Pancreas (tissue), 10 donors: ENCODE measurements at regions not wholly inside any gene's neighbourhood (a gene's known extent, or its start where the extent isn't known, plus 50 kb on each side); places are given as distances from the start of the nearest gene placed in this dataset.

Experiments
- ATAC-seq, 4 donors: fragments of 200-7000 bp; cut with Tn5 transposase; one replicate each; pipeline versions ENCODE4 v1.8.0 to v1.9.1; 2020; ENCODE audit warnings: mild to moderate bottlenecking in 4 of 4, moderate library complexity in 4 of 4
- DNase-seq, 6 donors: peaks; one replicate each; pipeline ENCODE4 v3.0.0-alpha.2; 2020
- FAIRE-seq: peaks from 2 replicates; lab custom pipeline; 2012; peaks lifted over from hg19 to GRCh38; lab: Jason Lieb, UNC
- H3K27ac ChIP-seq, 4 donors: fragments of 200-600 bp; sonication (generic); 1 replicate in 3 of 4; 2 replicates in 1 of 4; pipeline versions ENCODE4 v1.5.0 to v1.8.0; 2020
- H3K27me3 ChIP-seq, 4 donors: fragments of 200-600 bp; one replicate each; pipeline ENCODE4 v1.8.0; 2021
- H3K36me3 ChIP-seq, 3 donors: fragments of 200-600 bp; sonication (generic) in 1 of 3; one replicate each; pipeline versions ENCODE4 v1.5.0 to v1.8.0; 2020 to 2021
- H3K4me1 ChIP-seq, 3 donors: fragments of 200-600 bp; one replicate each; pipeline ENCODE4 v1.8.0; 2021
- H3K4me3 ChIP-seq, 4 donors: fragments of 200-600 bp; sonication (generic) in 2 of 4; one replicate each; pipeline versions ENCODE4 v1.5.0 to v1.8.0; 2020 to 2021
- H3K9me3 ChIP-seq, 4 donors: fragments of 200-600 bp; one replicate each; pipeline ENCODE4 v1.8.0; 2021
- WGBS, 2 donors: extraction: QIAGEN DNeasy Blood & Tissue Kit; methylation state at CpG; one replicate each; pipeline ENCODE4 v1.1.7; 2013; 5-methylcytosine and 5-hydroxymethylcytosine counted together
- intact Hi-C, 3 donors: fragments of 100-400 bp; cut with DNase I; formaldehyde crosslinking; loops; one replicate each; pipeline versions ENCODE4 v1.11.1 to v1.14.2; 2022
- TF ChIP-seq, protein P1 (sequence below), 4 donors: fragments of 200-600 bp; sonication (generic) in 3 of 4; IDR thresholded peaks; one replicate each; pipeline versions ENCODE4 v1.5.0 to v1.8.0; 2021; ENCODE audit warnings: antibody characterized with exemption in 4 of 4
- donor health status: healthy with polysubstance abuse.
- donor health status: DM: no; HTN: no; CAD: no; lungs with moderate emphysema.
- donor health status: DM: no; HTN: no; CAD: no.
- donor health status: control.
- donor health status: control.
- donor health status: Bipolar disorder and iron deficiency.
- donor health status: DM: yes; HTN: yes; CAD: no.
- donor health status: DM: no; HTN: no; CAD: no.
- donor health status: DM: no; HTN: no; CAD: no.
- donor health status: DM: yes; HTN: yes; CAD: no.

DNA sequence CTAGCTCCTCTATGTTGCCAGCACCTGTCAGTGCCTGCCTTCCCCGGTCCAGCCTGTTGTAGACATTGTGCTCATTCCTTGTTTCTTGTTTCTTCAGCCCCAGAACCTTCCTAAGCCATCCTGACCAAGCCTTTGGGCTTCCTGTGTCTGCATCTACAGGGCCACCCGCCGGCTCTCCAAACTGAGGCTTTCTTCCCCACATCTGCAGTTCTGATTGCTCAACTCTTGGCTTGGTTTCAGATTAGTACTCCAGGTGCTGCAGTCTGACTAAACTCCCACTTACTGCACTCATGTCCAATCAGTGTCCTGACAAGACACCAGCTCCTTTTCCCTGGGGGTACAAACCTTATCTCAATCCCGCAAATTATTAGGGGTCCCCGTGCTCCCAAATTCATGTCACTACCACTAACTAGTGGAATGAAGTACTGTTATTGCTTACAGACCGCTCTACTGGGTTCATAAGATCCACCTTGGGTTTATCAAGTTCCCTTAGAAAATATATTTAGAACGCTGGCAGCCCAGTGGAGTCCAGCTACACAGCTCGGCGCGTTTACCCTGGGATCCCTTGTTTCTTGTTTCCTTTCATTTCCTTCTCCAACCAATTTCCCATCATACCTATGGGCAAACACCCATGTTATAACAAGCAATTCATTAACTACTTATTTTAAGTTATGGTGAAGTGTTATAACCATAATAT is 114.2 kb upstream of the TJP1 start:
- Histone ChIP-seq H3K4me1 (peaks cover 0 to 3% (median 0%) of the 10 kb centered on the region in 3 donors), H3K27me3 (no peaks in the 10 kb centered on the region), H3K9me3 (no peaks in the 10 kb centered on the region), H3K27ac (no peak overlapping the region), H3K4me3 (peak overlapping the region in 1 of 4 donors; percentile 2), H3K36me3 (no peaks in the 10 kb centered on the region)
- peak; percentile 85 to 95 (median 90) for ATAC-seq
- no peak for FAIRE-seq
- 52 to 59% methylated on average over 10 of the region's 10 CpGs for WGBS, 2 donors
- TF ChIP-seq, protein P1, sequence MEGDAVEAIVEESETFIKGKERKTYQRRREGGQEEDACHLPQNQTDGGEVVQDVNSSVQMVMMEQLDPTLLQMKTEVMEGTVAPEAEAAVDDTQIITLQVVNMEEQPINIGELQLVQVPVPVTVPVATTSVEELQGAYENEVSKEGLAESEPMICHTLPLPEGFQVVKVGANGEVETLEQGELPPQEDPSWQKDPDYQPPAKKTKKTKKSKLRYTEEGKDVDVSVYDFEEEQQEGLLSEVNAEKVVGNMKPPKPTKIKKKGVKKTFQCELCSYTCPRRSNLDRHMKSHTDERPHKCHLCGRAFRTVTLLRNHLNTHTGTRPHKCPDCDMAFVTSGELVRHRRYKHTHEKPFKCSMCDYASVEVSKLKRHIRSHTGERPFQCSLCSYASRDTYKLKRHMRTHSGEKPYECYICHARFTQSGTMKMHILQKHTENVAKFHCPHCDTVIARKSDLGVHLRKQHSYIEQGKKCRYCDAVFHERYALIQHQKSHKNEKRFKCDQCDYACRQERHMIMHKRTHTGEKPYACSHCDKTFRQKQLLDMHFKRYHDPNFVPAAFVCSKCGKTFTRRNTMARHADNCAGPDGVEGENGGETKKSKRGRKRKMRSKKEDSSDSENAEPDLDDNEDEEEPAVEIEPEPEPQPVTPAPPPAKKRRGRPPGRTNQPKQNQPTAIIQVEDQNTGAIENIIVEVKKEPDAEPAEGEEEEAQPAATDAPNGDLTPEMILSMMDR (IDR thresholded peaks at IDR 0.05), result no peak
- intact Hi-C loops, result no loop called here
- DNase-seq, result peak in 3 of 6 donors; percentile 21 to 48 (median 26)

DNA sequence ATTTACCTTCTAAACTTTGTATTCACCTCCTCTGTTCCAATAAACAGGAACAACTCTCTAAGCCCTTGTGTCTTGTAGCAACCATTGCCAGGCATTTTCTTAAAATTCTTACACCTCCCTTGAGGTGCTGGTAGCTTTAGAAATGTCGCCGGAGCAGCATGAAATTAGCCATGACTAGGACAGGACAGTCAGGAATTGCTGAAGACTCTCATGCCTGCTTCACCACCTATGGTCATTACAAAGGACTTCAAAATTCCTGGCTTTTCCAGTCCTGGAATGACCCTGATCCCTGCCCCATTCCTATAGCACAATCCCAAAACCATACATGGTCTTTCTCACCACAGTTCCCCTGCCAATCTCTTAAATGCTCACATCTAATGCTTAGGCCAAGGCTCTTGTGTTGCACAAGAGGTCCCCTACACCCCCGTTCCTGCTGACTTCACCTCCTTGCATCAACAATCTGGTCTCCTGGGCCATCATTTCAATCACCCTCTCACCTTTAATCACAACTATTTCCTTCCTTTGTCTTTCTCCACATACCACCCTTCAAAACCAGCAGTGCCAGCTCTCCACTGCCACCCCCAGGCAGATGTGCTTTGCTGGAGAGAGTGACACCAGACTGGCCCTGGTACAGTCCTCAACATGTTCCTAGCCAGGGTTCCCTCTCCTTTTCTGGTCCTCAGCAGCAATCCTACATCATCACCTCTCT is 113.2 kb upstream of the TJP1 start:
- H3K36me3 ChIP-seq, result no peaks in the 10 kb centered on the region
- H3K27me3 ChIP-seq, result no peaks in the 10 kb centered on the region
- H3K9me3 ChIP-seq, result no peaks in the 10 kb centered on the region
- H3K27ac ChIP-seq, result no peak overlapping the region
- DNase-seq (peak in 1 of 6 donors; percentile 23), FAIRE-seq (no peak), ATAC-seq (peak in 3 of 4 donors; percentile 55 to 61 (median 59))
- peaks cover 0 to 3% (median 0%) of the 10 kb centered on the region in 3 donors for H3K4me1 ChIP-seq
- H3K4me3 ChIP-seq, result no peak overlapping the region
- WGBS, 2 donors, result 80 to 91% methylated on average over 3 of the region's 3 CpGs
- intact Hi-C loops, result no loop called here
- TF ChIP-seq, protein P1 (IDR thresholded peaks at IDR 0.05), result no peak

DNA sequence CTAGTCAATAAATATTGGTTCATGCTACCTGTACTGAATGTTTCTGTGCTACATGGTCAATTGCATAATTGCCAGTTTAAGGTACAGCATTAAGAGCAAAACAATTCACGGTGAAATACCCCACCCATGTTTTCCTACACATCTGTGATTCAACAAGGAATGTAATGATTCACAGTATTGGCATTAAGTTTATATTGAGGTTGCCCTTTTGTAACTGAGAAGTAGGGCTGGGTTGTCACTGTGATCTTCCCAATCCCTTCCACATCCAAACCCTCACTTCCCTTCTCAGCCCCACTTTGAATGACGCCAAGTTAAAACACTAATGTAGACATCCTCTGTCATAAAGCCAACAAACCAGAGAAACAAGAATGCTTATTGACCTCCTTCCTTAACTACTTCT is 112.0 kb upstream of the TJP1 start:
- H3K4me1 ChIP-seq, result peaks cover 0 to 3% (median 0%) of the 10 kb centered on the region in 3 donors
- no peak for DNase-seq
- intact Hi-C loops, result no loop called here
- ATAC-seq, result no peak
- H3K9me3 ChIP-seq, result no peaks in the 10 kb centered on the region
- FAIRE-seq, result no peak
- WGBS, 2 donors, result 74 to 94% methylated on average over 2 of the region's 2 CpGs
- no peaks in the 10 kb centered on the region for H3K36me3 ChIP-seq
- TF ChIP-seq, protein P1 (IDR thresholded peaks at IDR 0.05), result no peak
- no peak overlapping the region for H3K27ac ChIP-seq
- no peak overlapping the region for H3K4me3 ChIP-seq
- H3K27me3 ChIP-seq, result no peaks in the 10 kb centered on the region

DNA sequence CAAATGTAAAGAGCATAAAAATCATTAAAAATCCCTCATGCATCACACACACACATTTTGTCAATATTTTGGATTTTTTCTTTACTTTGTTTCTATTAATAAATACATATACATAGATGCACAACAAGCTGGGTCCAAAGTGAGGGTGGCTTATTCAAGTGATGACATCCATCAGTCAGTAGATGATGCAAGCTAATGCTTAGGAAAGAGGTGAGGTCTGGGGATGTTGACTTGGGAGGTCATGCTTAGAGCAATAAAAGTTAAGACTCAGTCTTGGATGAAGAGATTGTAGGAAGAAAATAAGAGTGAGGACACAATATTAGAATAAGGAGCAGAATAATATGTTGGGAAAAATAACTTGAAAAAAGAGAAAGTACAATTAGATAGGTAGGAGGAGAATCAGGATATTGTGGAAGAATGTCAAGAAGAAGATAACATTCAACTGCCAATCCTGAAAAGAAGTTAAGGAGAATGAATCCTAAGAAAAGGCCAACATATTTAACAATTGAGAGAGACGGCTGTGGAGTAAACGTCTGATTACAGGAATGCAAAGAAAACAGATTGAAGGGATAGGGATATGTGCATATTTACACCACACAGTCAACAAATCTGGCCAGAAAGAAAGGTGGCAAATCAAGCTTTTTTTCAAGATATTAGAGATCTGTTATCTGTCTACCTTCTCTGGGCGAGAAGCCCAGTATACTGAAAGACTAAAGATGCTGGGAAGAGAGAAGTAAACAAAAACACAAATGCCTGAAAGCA is 111.0 kb upstream of the TJP1 start:
- ATAC-seq, result no peak
- Histone ChIP-seq H3K4me1 (peaks cover 0 to 3% (median 0%) of the 10 kb centered on the region in 3 donors), H3K27me3 (no peaks in the 10 kb centered on the region), H3K27ac (no peak overlapping the region), H3K4me3 (no peak overlapping the region), H3K9me3 (no peaks in the 10 kb centered on the region), H3K36me3 (no peaks in the 10 kb centered on the region)
- 50 to 54% methylated on average over 3 of the region's 3 CpGs for WGBS, 2 donors
- no peak for FAIRE-seq
- TF ChIP-seq, protein P1 (IDR thresholded peaks at IDR 0.05), result no peak
- no peak for DNase-seq
- intact Hi-C loops, result no loop called here
